ELR (cell line): ENCODE measurements at regions not wholly inside any gene's neighbourhood (a gene's known extent, or its start where the extent isn't known, plus 50 kb on each side); places are given as distances from the start of the nearest gene placed in this dataset.
"Not testable (repeated sequence)": the region's sequence is repeated elsewhere in the genome, so short reads cannot be mapped to it uniquely, and the experiment has no call there.

ENCODE experiments used
- DNase-seq: peaks from one replicate; pipeline ENCODE4 v3.0.0-alpha.2; 2015; ENCODE audit warnings: low read depth

GRCh38 chrX:150052226-150052625 lies 113.9 kb upstream of the EOLA2 start:
- no peak for DNase-seq

- peak; percentile 6 for DNase-seq
Measured at GRCh38 chrX:150058728-150059127, 120.4 kb upstream of the EOLA2 start.

GRCh38 chrX:150060406-150060805 lies 122.1 kb upstream of the EOLA2 start:
- DNase-seq: peak; percentile 83

GRCh38 chrX:150062292-150063137 lies 124.2 kb upstream of the EOLA2 start:
- peak; percentile 81 for DNase-seq

- no peak for DNase-seq
Measured at GRCh38 chrX:150063138-150063518, 124.8 kb upstream of the EOLA2 start.

GRCh38 chrX:150063674-150064073 lies 125.4 kb upstream of the EOLA2 start:
- no peak for DNase-seq

- peak; percentile 7 for DNase-seq
Measured at GRCh38 chrX:150074175-150074574, 135.9 kb upstream of the EOLA2 start.

GRCh38 chrX:150080497-150080896 lies 142.2 kb upstream of the EOLA2 start:
- no peak for DNase-seq

- no peak for DNase-seq
Measured at GRCh38 chrX:150081076-150081475, 142.8 kb upstream of the EOLA2 start.

- peak; percentile 72 for DNase-seq
Measured at GRCh38 chrX:150084496-150085229, 146.4 kb upstream of the EOLA2 start.

- peak; percentile 59 for DNase-seq
Measured at GRCh38 chrX:150085881-150086280, 147.6 kb upstream of the EOLA2 start.

GRCh38 chrX:150086371-150086770 lies 148.1 kb upstream of the EOLA2 start:
- no peak for DNase-seq

GRCh38 chrX:150087612-150088011 lies 149.3 kb upstream of the EOLA2 start:
- no peak for DNase-seq

GRCh38 chrX:150088042-150088441 lies 149.8 kb upstream of the EOLA2 start:
- no peak for DNase-seq

GRCh38 chrX:150088766-150089518 lies 150.7 kb upstream of the EOLA2 start:
- DNase-seq: no peak

GRCh38 chrX:150091300-150091699 lies 153.0 kb upstream of the EOLA2 start:
- DNase-seq: not testable (repeated sequence)

- DNase-seq: no peak
Measured at GRCh38 chrX:150092549-150092948, 154.3 kb upstream of the EOLA2 start.

GRCh38 chrX:150094375-150094774 lies 156.1 kb upstream of the EOLA2 start:
- no peak for DNase-seq

- no peak for DNase-seq
Measured at GRCh38 chrX:150094996-150095395, 156.7 kb upstream of the EOLA2 start.

GRCh38 chrX:150099316-150099715 lies 161.0 kb upstream of the EOLA2 start:
- DNase-seq: no peak

GRCh38 chrX:150100261-150100660 lies 162.0 kb upstream of the EOLA2 start:
- no peak for DNase-seq

- no peak for DNase-seq
Measured at GRCh38 chrX:150118476-150118875, 180.2 kb upstream of the EOLA2 start.

GRCh38 chrX:150119323-150119722 lies 181.0 kb upstream of the EOLA2 start:
- no peak for DNase-seq
